Activated CD4-positive, alpha-beta T cell treated with anti-CD3 and anti-CD28 coated beads for 36 hours (primary cell): ENCODE measurements at regions not wholly inside any gene's neighbourhood (a gene's known extent, or its start where the extent isn't known, plus 50 kb on each side); places are given as distances from the start of the nearest gene placed in this dataset.

ENCODE experiments used
- ATAC-seq: fragments of 200-7000 bp; cut with Tn5 transposase; one replicate; pipeline ENCODE4 v1.10.0; 2021; ENCODE audit warnings: mild to moderate bottlenecking, moderate library complexity
- CTCF ChIA-PET: fragments of 350-600 bp; sonication (Branson Sonifier 250); formaldehyde crosslinking; loops from one replicate; lab custom pipeline; 2021; ENCODE audit warnings: antibody characterized with exemption; lab: Charles Lee
- POLR2A ChIA-PET: fragments of 350-600 bp; sonication (Branson Sonifier 250); formaldehyde crosslinking; loops from one replicate; lab custom pipeline; 2021; ENCODE audit warnings: antibody characterized with exemption, inconsistent platforms; lab: Charles Lee
- DNase-seq: peaks from one replicate; pipeline ENCODE4 v3.0.0-alpha.2; 2020
- H3K27ac Mint-ChIP-seq: one replicate; pipeline ENCODE4 v1.8.0; 2021; ENCODE audit warnings: mixed read lengths
- H3K27me3 Mint-ChIP-seq: one replicate; pipeline ENCODE4 v1.8.0; 2021; ENCODE audit warnings: mixed read lengths
- H3K36me3 Mint-ChIP-seq: one replicate; pipeline ENCODE4 v1.8.0; 2021; ENCODE audit warnings: low read depth, mixed read lengths
- H3K4me1 Mint-ChIP-seq: one replicate; pipeline ENCODE4 v1.8.0; 2021; ENCODE audit warnings: mixed read lengths
- H3K4me3 Mint-ChIP-seq: one replicate; pipeline ENCODE4 v1.8.0; 2021; ENCODE audit warnings: mild to moderate bottlenecking, moderate library complexity, mixed read lengths
- H3K9me3 Mint-ChIP-seq: one replicate; pipeline ENCODE4 v1.8.0; 2021; ENCODE audit warnings: low read depth, mixed read lengths
- intact Hi-C, 2 experiments: fragments of 100-400 bp; cut with DNase I in 1 of 2; cut with micrococcal nuclease in 1 of 2; formaldehyde crosslinking; loops; one replicate each; pipeline versions ENCODE4 v1.14.2 to v1.15.1; 2022 to 2024; cut with DNase I, micrococcal nuclease

DNA sequence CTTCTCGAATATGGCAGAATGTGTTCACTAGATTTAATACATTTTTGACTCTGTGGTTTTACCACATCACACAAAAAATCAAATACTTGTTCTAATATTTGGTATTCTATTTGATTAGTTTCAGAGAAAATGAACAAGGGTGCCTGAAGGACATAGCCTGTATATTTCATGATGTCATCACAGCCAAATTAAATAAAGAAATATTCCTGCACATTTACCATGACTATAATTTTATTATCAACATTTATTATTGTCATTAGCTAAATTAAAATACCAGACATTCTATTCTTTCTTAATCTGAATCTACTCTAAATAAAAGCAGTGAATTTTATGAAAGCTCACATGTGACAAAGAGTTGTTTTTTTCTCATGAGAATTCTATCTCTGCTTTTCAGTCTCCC lies 980.5 kb downstream of the PCDH18 start:
- ATAC-seq (no peak), DNase-seq (no peak)
- intact Hi-C loops = no loop called here
- no peaks in the 10 kb centered on the region for H3K4me1 Mint-ChIP-seq
- peaks cover 11% of the 10 kb centered on the region for H3K9me3 Mint-ChIP-seq
- H3K36me3 Mint-ChIP-seq = no peaks in the 10 kb centered on the region
- ChIA-PET POLR2A (no interaction called here), CTCF (no interaction called here)
- H3K27me3 Mint-ChIP-seq = no peaks in the 10 kb centered on the region
- H3K27ac Mint-ChIP-seq = no peak overlapping the region
- H3K4me3 Mint-ChIP-seq = no peak overlapping the region

DNA sequence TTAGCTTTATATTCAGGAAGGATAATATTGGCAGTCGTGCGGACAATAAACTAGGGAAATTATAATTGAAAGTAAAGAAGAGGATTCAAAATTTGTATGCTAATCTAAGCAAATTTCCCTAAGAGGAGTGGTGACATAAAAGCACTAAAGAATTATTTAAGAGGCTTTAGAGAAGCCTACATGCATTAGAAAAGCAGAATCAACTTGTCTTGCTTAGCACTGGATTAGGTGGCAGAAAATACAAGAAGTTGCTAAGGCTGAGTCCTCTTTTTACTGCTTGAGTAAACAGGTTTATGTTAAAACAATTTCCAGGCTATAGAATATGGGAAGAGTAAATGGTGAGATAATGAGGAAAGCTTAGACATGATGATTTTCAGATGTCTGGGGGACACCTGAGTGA lies 991.5 kb downstream of the PCDH18 start:
- H3K4me1 Mint-ChIP-seq = no peaks in the 10 kb centered on the region
- no peaks in the 10 kb centered on the region for H3K27me3 Mint-ChIP-seq
- ATAC-seq (no peak), DNase-seq (no peak)
- ChIA-PET POLR2A (interaction anchor here (0.5 kb wide), 1 partner anchor 972 kb away, joined by 3 read pairs; no protein-coding TSS in a partner anchor), CTCF (no interaction called here)
- no peaks in the 10 kb centered on the region for H3K36me3 Mint-ChIP-seq
- peaks cover 6% of the 10 kb centered on the region for H3K9me3 Mint-ChIP-seq
- no peak overlapping the region for H3K4me3 Mint-ChIP-seq
- intact Hi-C loops = no loop called here
- H3K27ac Mint-ChIP-seq = no peak overlapping the region

DNA sequence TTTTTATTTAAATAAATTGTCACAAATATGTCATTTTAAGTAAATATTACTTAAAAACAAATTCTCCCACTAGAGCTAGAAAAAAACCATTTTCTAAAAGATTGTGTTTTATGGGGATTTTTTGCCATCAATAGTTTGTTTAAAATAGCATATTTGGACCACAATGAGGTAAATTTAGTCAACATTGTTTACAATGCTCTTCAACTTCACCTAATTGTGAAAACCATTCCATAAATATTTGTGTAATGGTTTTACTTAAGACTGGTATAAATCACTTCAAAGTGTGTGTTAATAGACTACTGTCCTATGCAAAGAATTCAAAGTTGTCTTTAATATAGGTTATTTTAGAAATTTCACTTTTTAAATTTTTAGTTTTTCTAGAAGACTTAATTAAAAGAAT lies 1004.2 kb downstream of the PCDH18 start:
- intact Hi-C loops = no loop called here
- Mint-ChIP-seq H3K9me3 (no peaks in the 10 kb centered on the region), H3K27me3 (no peaks in the 10 kb centered on the region), H3K4me3 (no peak overlapping the region), H3K36me3 (no peaks in the 10 kb centered on the region), H3K4me1 (no peaks in the 10 kb centered on the region), H3K27ac (no peak overlapping the region)
- ATAC-seq (no peak), DNase-seq (no peak)
- ChIA-PET POLR2A (no interaction called here), CTCF (no interaction called here)

DNA sequence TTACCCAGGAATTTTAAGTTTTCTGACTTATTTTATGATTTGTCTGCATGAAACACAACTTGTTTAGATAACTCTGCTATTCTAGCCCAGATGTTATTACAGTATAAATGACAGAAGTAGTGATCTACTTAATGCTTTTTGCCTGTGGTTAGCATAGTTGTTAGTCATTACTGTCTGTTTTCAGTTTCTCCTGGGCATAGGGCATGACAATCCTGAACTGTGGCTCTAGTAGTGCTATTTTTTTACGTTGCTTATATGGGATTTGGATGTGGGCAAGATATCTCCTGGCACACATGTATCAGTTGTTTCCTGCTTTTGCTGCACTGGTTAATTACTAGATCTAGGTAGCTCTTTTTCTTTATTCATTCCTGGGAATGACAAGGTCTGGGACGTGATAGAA lies 1005.8 kb downstream of the PCDH18 start:
- no peak overlapping the region for H3K4me3 Mint-ChIP-seq
- no peak for DNase-seq
- H3K27me3 Mint-ChIP-seq = no peaks in the 10 kb centered on the region
- no peak overlapping the region for H3K27ac Mint-ChIP-seq
- ChIA-PET POLR2A (no interaction called here), CTCF (no interaction called here)
- no peaks in the 10 kb centered on the region for H3K36me3 Mint-ChIP-seq
- intact Hi-C loops = no loop called here
- no peaks in the 10 kb centered on the region for H3K9me3 Mint-ChIP-seq
- no peak for ATAC-seq
- no peaks in the 10 kb centered on the region for H3K4me1 Mint-ChIP-seq

DNA sequence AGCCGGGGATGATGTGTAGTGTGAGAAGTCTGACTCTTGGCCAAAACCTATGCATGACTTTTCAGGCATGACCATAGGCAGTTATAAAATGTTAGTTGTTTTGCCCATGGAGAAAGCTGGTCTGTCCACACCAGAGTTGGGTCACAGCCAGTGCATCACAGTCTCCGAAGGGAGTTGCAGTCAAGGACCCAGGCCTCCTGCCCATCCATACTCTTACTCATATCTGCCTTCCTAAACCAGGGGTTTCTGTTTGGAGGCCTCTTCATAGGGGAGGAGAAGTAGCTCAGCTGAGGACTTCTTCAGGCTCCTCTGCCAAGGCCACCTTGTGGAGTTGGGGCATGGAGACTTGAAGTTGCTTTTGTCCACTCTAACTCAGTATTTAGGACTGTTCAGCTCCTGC lies 1008.3 kb downstream of the PCDH18 start:
- Mint-ChIP-seq H3K27ac (no peak overlapping the region), H3K4me3 (no peak overlapping the region), H3K27me3 (no peaks in the 10 kb centered on the region), H3K36me3 (no peaks in the 10 kb centered on the region), H3K4me1 (no peaks in the 10 kb centered on the region), H3K9me3 (peaks cover 5% of the 10 kb centered on the region)
- POLR2A ChIA-PET = no interaction called here
- DNase-seq = no peak
- intact Hi-C loops = no loop called here
- ATAC-seq = no peak
- CTCF ChIA-PET = interaction anchor here (0.6 to 1.0 kb wide), 4 partner anchors 10 to 1294 kb away, joined by 3 to 4 read pairs (median 3); no protein-coding TSS in a partner anchor

DNA sequence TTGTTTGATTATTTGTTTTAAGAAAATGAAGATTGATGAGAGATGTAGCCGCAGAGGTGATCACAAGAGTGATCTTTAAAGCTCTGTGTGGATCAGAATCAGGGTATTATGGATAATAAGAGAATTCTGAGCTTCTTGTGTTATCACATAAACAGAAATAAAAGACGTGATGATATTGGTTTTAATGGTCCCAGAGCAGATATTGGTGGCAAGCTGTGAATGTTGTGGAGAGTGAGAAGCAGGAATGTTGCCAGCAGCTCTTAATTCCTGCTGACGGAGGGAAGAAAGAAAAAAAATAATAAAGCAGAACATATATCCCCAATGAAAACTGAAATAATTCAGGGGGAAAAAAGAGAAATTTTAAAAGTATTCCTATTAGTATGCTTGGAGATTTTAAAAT lies 1015.9 kb downstream of the PCDH18 start:
- Mint-ChIP-seq H3K27me3 (no peaks in the 10 kb centered on the region), H3K36me3 (no peaks in the 10 kb centered on the region), H3K4me1 (no peaks in the 10 kb centered on the region), H3K4me3 (no peak overlapping the region), H3K9me3 (peaks cover 6% of the 10 kb centered on the region), H3K27ac (no peak overlapping the region)
- intact Hi-C loops = no loop called here
- ATAC-seq (no peak), DNase-seq (no peak)
- ChIA-PET POLR2A (no interaction called here), CTCF (no interaction called here)

DNA sequence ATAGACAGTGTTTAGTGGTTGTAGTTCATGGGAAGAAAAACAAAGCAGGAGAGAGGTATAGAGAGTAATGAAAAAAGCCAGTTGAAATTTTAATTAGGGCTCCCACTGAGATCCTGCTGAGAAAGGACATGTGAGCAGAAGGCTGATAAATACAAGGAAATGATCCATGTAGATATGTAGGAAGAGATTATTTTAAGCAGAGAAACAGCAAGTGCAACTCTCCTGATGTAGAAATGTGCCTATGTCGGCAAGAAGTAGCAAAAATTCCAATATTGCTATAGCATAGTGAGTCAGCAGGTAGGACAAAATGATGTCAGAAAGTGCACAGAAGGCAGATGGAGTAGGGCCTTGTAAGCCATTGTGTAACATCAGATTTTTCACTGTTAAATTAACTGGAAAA lies 1027.3 kb downstream of the PCDH18 start:
- no peaks in the 10 kb centered on the region for H3K4me1 Mint-ChIP-seq
- CTCF ChIA-PET = no interaction called here
- intact Hi-C loops = no loop called here

DNA sequence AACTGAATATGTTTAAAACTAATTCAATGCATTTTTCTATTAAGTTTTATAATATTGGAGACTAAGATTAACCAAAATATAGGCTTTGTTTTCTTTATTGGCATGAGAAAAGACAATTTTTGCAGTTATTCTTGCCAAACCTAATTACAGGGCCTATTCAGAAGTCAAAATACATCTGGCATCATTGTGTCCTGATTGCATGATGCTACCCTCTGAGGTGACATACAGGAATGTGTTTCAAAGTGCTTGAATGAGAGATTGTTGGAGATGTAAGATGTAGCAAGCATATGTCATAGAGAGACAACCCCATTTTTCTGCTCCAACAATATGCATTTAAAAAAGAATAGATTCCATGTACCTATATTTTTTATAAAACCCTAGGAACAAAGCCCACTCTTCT lies 1036.4 kb downstream of the PCDH18 start:
- no peaks in the 10 kb centered on the region for H3K27me3 Mint-ChIP-seq
- POLR2A ChIA-PET = no interaction called here
- H3K4me1 Mint-ChIP-seq = no peaks in the 10 kb centered on the region
- no peak overlapping the region for H3K27ac Mint-ChIP-seq
- intact Hi-C loops = no loop called here
- no peaks in the 10 kb centered on the region for H3K36me3 Mint-ChIP-seq
- DNase-seq (no peak), ATAC-seq (no peak)
- CTCF ChIA-PET = no interaction called here
- no peaks in the 10 kb centered on the region for H3K9me3 Mint-ChIP-seq
- H3K4me3 Mint-ChIP-seq = no peak overlapping the region

More for the DNA sequence above, 1027.3 kb downstream of the PCDH18 start:
- Mint-ChIP-seq H3K4me3 (no peak overlapping the region), H3K27me3 (no peaks in the 10 kb centered on the region), H3K36me3 (no peaks in the 10 kb centered on the region), H3K9me3 (peaks cover 9% of the 10 kb centered on the region), H3K27ac (no peak overlapping the region)
- DNase-seq (no peak), ATAC-seq (no peak)
- POLR2A ChIA-PET = no interaction called here

DNA sequence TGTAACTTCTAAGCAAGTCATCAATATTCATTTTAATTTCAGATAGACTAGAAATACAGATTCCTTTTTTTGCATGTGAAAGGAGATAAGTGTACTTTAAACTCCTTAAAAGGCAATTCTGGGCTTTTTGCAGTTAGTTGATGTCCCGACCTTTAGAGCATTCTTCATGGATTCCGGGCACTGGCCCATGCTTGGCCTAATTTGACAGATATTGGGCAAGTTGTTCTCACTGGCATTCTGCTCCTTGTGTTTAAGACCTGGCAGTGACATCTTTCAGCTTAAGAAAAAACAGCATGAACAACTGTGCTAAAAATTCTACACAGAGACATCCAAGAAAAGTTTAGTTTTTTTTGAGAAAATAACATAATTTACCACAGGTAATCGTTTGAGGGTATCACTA lies 1037.2 kb downstream of the PCDH18 start:
- ChIA-PET CTCF (no interaction called here), POLR2A (no interaction called here)
- H3K4me1 Mint-ChIP-seq = no peaks in the 10 kb centered on the region
- ATAC-seq (no peak), DNase-seq (no peak)
- intact Hi-C loops = no loop called here
- no peak overlapping the region for H3K27ac Mint-ChIP-seq
- H3K36me3 Mint-ChIP-seq = no peaks in the 10 kb centered on the region
- peaks cover 2% of the 10 kb centered on the region for H3K9me3 Mint-ChIP-seq
- H3K4me3 Mint-ChIP-seq = no peak overlapping the region
- no peaks in the 10 kb centered on the region for H3K27me3 Mint-ChIP-seq

DNA sequence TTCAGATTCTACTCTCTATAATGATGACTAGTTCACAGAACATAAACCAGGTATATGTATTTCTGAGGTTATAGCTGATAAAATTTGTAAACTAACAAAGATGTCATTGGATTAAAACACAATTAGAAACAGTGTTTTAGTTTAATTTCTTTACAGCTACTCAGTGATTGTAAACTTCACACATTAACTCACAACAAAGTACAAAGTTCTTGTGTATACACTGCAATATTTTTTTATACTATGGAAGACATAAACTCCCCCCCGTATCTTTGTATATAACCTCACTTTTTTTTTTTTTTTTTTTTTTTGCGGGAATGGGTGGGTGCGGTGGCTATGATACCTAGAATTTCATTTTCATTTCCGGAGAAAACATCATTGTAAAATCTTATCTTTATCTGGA lies 1043.2 kb downstream of the PCDH18 start:
- ATAC-seq = no peak
- H3K27ac Mint-ChIP-seq = no peak overlapping the region
- H3K4me1 Mint-ChIP-seq = no peaks in the 10 kb centered on the region
- intact Hi-C loops = no loop called here
- H3K36me3 Mint-ChIP-seq = no peaks in the 10 kb centered on the region
- CTCF ChIA-PET = interaction anchor here (0.7 kb wide), 3 partner anchors 103 to 1288 kb away, joined by 3 to 4 read pairs (median 3); no protein-coding TSS in a partner anchor
- H3K9me3 Mint-ChIP-seq = peaks cover 9% of the 10 kb centered on the region
- POLR2A ChIA-PET = no interaction called here
- no peak overlapping the region for H3K4me3 Mint-ChIP-seq
- no peak for DNase-seq
- no peaks in the 10 kb centered on the region for H3K27me3 Mint-ChIP-seq

DNA sequence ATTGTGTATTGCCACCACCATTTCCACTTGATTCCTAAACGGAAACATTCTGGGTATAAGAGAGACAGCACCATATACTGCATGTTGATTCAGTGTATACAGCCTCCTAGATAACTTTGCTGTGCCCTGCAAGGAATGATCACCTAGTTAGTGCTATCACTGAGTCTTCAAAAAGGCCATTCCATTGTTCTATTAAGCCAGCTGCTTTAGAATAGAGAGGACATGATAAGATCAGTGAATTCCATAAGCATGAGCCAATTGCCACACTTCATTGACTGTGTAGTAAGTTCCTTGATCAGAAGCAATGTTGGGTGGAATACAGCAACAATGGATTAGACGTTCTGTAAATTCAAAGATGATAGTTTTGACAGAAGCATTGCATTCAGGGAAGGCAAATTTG lies 1047.3 kb downstream of the PCDH18 start:
- DNase-seq = no peak
- H3K4me1 Mint-ChIP-seq = no peaks in the 10 kb centered on the region
- H3K27me3 Mint-ChIP-seq = no peaks in the 10 kb centered on the region
- ChIA-PET CTCF (interaction anchor here (0.7 kb wide), 1 partner anchor 1491 kb away, joined by 3 read pairs; no protein-coding TSS in a partner anchor), POLR2A (no interaction called here)
- H3K4me3 Mint-ChIP-seq = no peak overlapping the region
- peaks cover 6% of the 10 kb centered on the region for H3K9me3 Mint-ChIP-seq
- ATAC-seq = no peak
- H3K27ac Mint-ChIP-seq = no peak overlapping the region
- H3K36me3 Mint-ChIP-seq = no peaks in the 10 kb centered on the region
- intact Hi-C loops = no loop called here

DNA sequence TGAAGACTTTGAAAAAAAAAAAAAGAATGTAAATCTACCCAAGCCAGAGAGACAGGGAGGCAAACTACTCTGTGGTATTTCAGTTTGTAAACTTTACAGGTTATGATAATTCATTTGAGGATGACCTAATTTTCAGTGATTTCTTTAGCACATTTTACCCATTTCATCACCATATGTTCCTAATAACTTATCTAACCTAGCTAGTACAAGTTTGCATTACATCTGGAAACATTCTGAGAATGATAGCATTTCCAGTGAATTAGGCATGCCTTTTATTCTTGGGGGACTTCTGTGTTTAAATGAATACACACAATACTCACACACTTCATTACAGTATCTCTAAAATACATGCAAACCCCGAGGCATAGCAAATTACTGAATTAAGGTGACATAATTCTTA lies 1055.5 kb downstream of the PCDH18 start:
- intact Hi-C loops = no loop called here
- H3K36me3 Mint-ChIP-seq = no peaks in the 10 kb centered on the region
- no peak for ATAC-seq
- H3K4me3 Mint-ChIP-seq = no peak overlapping the region
- no peaks in the 10 kb centered on the region for H3K4me1 Mint-ChIP-seq
- peaks cover 3% of the 10 kb centered on the region for H3K9me3 Mint-ChIP-seq
- ChIA-PET POLR2A (no interaction called here), CTCF (no interaction called here)
- no peaks in the 10 kb centered on the region for H3K27me3 Mint-ChIP-seq
- H3K27ac Mint-ChIP-seq = no peak overlapping the region
- DNase-seq = no peak

DNA sequence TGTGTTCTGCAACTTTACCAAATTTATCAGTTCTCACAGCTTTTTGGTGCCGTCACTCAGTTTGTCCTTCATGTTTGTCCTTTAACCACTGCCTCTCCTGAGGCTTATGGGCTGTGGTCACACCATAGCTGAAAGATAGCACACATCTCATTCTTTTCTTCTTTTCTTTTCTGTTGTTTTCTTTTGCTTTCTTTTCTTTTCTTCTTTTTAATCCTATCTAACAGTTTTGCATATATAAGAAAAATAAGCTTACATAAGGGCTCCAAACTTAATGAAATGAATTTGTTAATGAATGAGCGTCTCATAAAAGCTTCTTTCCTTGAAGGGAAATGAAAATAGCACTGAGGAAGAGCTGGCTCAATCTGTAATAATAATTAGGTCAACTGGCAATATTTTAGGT lies 1061.2 kb downstream of the PCDH18 start:
- ATAC-seq = no peak
- no peaks in the 10 kb centered on the region for H3K27me3 Mint-ChIP-seq
- POLR2A ChIA-PET = no interaction called here
- no peaks in the 10 kb centered on the region for H3K36me3 Mint-ChIP-seq
- no peak for DNase-seq
- H3K4me1 Mint-ChIP-seq = no peaks in the 10 kb centered on the region
- intact Hi-C loops = no loop called here
- no peak overlapping the region for H3K27ac Mint-ChIP-seq
- CTCF ChIA-PET = no interaction called here
- peaks cover 5% of the 10 kb centered on the region for H3K9me3 Mint-ChIP-seq
- H3K4me3 Mint-ChIP-seq = no peak overlapping the region
